HCT116 (cell line): ENCODE measurements at regions not wholly inside any gene's neighbourhood (a gene's known extent, or its start where the extent isn't known, plus 50 kb on each side); places are given as distances from the start of the nearest gene placed in this dataset.

Source experiments
- ATAC-seq: fragments of 200-7000 bp; cut with Tn5 transposase; 2 replicates; pipeline ENCODE4 v1.9.1; 2020; ENCODE audit warnings: mild to moderate bottlenecking, moderate library complexity
- BruUV-seq: library from RNA; stranded (reverse); fragments of 400-500 nt; replicated peaks from 2 replicates; lab custom pipeline; 2021; lab: Mats Ljungman, UMichigan
- CTCF ChIA-PET: fragments of 300-600 bp; sonication (Branson Sonifier 250); formaldehyde crosslinking; loops from one replicate; lab custom pipeline; 2021; ENCODE audit warnings: antibody characterized with exemption; lab: Charles Lee
- POLR2A ChIA-PET: fragments of 300-600, 350-600 bp; sonication (Branson Sonifier 250); formaldehyde crosslinking; loops from one replicate; lab custom pipeline; 2021; ENCODE audit warnings: antibody characterized with exemption; lab: Charles Lee
- RAD21 ChIA-PET, 2 experiments: fragments of 300-600 bp; sonication (Branson Sonifier 250); formaldehyde crosslinking; loops; one replicate each; lab custom pipeline; 2023; ENCODE audit warnings: low total read pairs in 2 of 2; ENCODE audit not compliant: uncharacterized antibody in 2 of 2, unreplicated experiment in 2 of 2, low non-redundant PET in 1 of 2; lab: Charles Lee
- DNase-seq: peaks from one replicate; pipeline ENCODE4 v3.0.0-alpha.2; 2010; ENCODE audit warnings: low read depth, low spot score
- H2AFZ ChIP-seq: fragments of 200-600 bp; shearing (Covaris generic), sonication (generic); 2 replicates; pipeline ENCODE4 v1.6.1; 2017; ENCODE audit warnings: low read depth, mixed run types, mixed read lengths, antibody characterized with exemption, low read length; ENCODE audit not compliant: poor library complexity, severe bottlenecking
- H3K27ac ChIP-seq: 2 replicates; pipeline ENCODE4 v1.5.1; 2012; ENCODE audit warnings: low read depth, low read length
- H3K27me3 ChIP-seq: fragments of 200-600 bp; sonication (generic); 2 replicates; pipeline ENCODE4 v1.6.1; 2016; ENCODE audit warnings: mixed run types, low read length, mixed read lengths; ENCODE audit not compliant: insufficient read depth
- H3K36me3 ChIP-seq, 2 experiments: fragments of 200-500 bp in 1 of 2; fragments of 200-600 bp in 1 of 2; sonication (Bioruptor generic) in 1 of 2; sonication (generic) in 1 of 2; 2 replicates each; pipeline versions ENCODE4 v1.5.1 to v1.6.1; 2014 to 2016; ENCODE audit warnings: low read length in 2 of 2, inconsistent platforms in 1 of 2, mixed read lengths in 1 of 2, mixed run types in 1 of 2; ENCODE audit not compliant: insufficient read depth in 2 of 2, control insufficient read depth in 1 of 2
- H3K4me1 ChIP-seq, 2 experiments: fragments of 200-600 bp in 1 of 2; sonication (generic) in 1 of 2; 2 replicates each; pipeline versions ENCODE4 v1.5.1 to v1.6.1; 2012 to 2017; ENCODE audit warnings: low read length in 2 of 2, inconsistent platforms in 1 of 2, mild to moderate bottlenecking in 1 of 2, mixed read lengths in 1 of 2, mixed run types in 1 of 2, moderate library complexity in 1 of 2; ENCODE audit not compliant: insufficient read depth in 2 of 2, control insufficient read depth in 1 of 2
- H3K4me2 ChIP-seq: fragments of 200-600 bp; sonication (generic); 2 replicates; pipeline ENCODE4 v1.6.1; 2017; ENCODE audit warnings: mixed run types, low read length, mixed read lengths
- H3K4me3 ChIP-seq, 2 experiments: fragments of 200-600 bp in 1 of 2; sonication (generic) in 1 of 2; replicated peaks in 1 of 2; 2 replicates each; pipeline ENCODE4 v1.5.1; 2011 to 2016; ENCODE audit warnings: low read length in 2 of 2, control low read depth in 1 of 2, low read depth in 1 of 2, mild to moderate bottlenecking in 1 of 2, mixed read lengths in 1 of 2, mixed run types in 1 of 2
- H3K79me2 ChIP-seq: fragments of 200-600 bp; sonication (generic); 2 replicates; pipeline ENCODE4 v1.6.1; 2017; ENCODE audit warnings: mild to moderate bottlenecking, mixed run types, low read length, moderate library complexity, mixed read lengths; ENCODE audit not compliant: insufficient read depth
- H3K9ac ChIP-seq: fragments of 200-600 bp; sonication (generic); 2 replicates; pipeline ENCODE4 v1.6.1; 2016; ENCODE audit warnings: low read length, mixed read lengths
- H3K9me2 ChIP-seq: fragments of 200-600 bp; sonication (generic), shearing (Covaris generic); 2 replicates; pipeline ENCODE4 v1.6.1; 2017; ENCODE audit warnings: mixed run types, mild to moderate bottlenecking, moderate library complexity; ENCODE audit not compliant: insufficient read depth
- H3K9me3 ChIP-seq, 2 experiments: fragments of 200-500 bp in 1 of 2; fragments of 200-600 bp in 1 of 2; sonication (Bioruptor generic) in 1 of 2; sonication (generic) in 1 of 2; 2 replicates each; pipeline ENCODE4 v1.6.1; 2014 to 2017; ENCODE audit warnings: low read length in 2 of 2, mixed read lengths in 2 of 2, inconsistent platforms in 1 of 2, low read depth in 1 of 2, mild to moderate bottlenecking in 1 of 2, mixed run types in 1 of 2, moderate library complexity in 1 of 2; ENCODE audit not compliant: control insufficient read depth in 1 of 2, insufficient read depth in 1 of 2
- H4K20me1 ChIP-seq: fragments of 200-600 bp; sonication (generic), shearing (Covaris generic); 2 replicates; pipeline ENCODE4 v1.6.1; 2017; ENCODE audit warnings: mixed run types, mild to moderate bottlenecking, moderate library complexity; ENCODE audit not compliant: insufficient read depth
- CEBPB ChIP-seq: IDR thresholded peaks from 2 replicates; pipeline ENCODE4 v1.6.1; 2012; ENCODE audit warnings: low read depth
- CTCF ChIP-seq, 3 experiments: fragments of 200-600 bp in 1 of 3; sonication (generic) in 1 of 3; IDR thresholded peaks in 2 of 3; conservative IDR thresholded peaks in 1 of 3; 2 replicates each; pipeline ENCODE4 v1.5.1; 2012 to 2017; ENCODE audit warnings: low read depth in 2 of 3, low read length in 2 of 3, antibody characterized with exemption in 1 of 3, borderline replicate concordance in 1 of 3, control low read depth in 1 of 3, mild to moderate bottlenecking in 1 of 3, mixed read lengths in 1 of 3, mixed run types in 1 of 3, moderate library complexity in 1 of 3; ENCODE audit not compliant: insufficient read depth in 1 of 3
- EGR1 ChIP-seq: IDR thresholded peaks from 2 replicates; pipeline ENCODE4 v1.6.1; 2012; ENCODE audit warnings: low read depth
- ELF1 ChIP-seq: IDR thresholded peaks from 2 replicates; pipeline ENCODE4 v1.6.1; 2012; ENCODE audit warnings: low read depth, borderline replicate concordance
- EZH2phosphoT487 ChIP-seq: fragments of 200-600 bp; IDR thresholded peaks from 2 replicates; pipeline ENCODE4 v1.6.1; 2018; ENCODE audit warnings: antibody characterized with exemption, borderline replicate concordance
- FOSL1 ChIP-seq: IDR thresholded peaks from 2 replicates; pipeline ENCODE4 v1.6.1; 2012; ENCODE audit warnings: low read depth
- JUND ChIP-seq: IDR thresholded peaks from 2 replicates; pipeline ENCODE4 v1.6.1; 2012
- SIN3A ChIP-seq: IDR thresholded peaks from 2 replicates; pipeline ENCODE4 v1.6.1; 2012; ENCODE audit warnings: low read depth
- SP1 ChIP-seq: IDR thresholded peaks from 2 replicates; pipeline ENCODE4 v1.6.1; 2012; ENCODE audit warnings: low read depth
- TCF7L2 ChIP-seq: IDR thresholded peaks from 2 replicates; pipeline ENCODE4 v1.7.0; 2011; ENCODE audit warnings: borderline replicate concordance, inconsistent platforms; ENCODE audit not compliant: insufficient read depth, insufficient read length; ENCODE audit errors: extremely low read depth
- ZFX ChIP-seq: fragments of 450-650 bp; IDR thresholded peaks from 2 replicates; pipeline ENCODE4 v1.6.1; 2017
- ZNF274 ChIP-seq: fragments of 200-500 bp; sonication (Bioruptor generic); IDR thresholded peaks from 2 replicates; pipeline ENCODE4 v1.6.1; 2014; ENCODE audit warnings: mild to moderate bottlenecking, low read depth, low read length, inconsistent platforms
- intact Hi-C: fragments of 100-400 bp; cut with micrococcal nuclease; formaldehyde crosslinking; loops from 2 replicates; pipeline ENCODE4 v1.10.0; 2022
- TF ChIP-seq, protein P1 (sequence below): IDR thresholded peaks from 2 replicates; pipeline ENCODE4 v1.6.1; 2012
- TF ChIP-seq, protein P2 (sequence below): IDR thresholded peaks from 2 replicates; pipeline ENCODE4 v1.6.1; 2012; ENCODE audit warnings: low read depth

- Histone ChIP-seq H3K27ac (no peak overlapping the region), H2AFZ (no peak overlapping the region), H3K4me2 (no peak overlapping the region), H3K4me1 (no peaks in the 10 kb centered on the region), H3K27me3 (no peaks in the 10 kb centered on the region), H3K9me3 (no peaks in the 10 kb centered on the region), H3K79me2 (no peaks in the 10 kb centered on the region), H3K36me3 (no peaks in the 10 kb centered on the region), H4K20me1 (no peaks in the 10 kb centered on the region), H3K4me3 (no peak overlapping the region), H3K9ac (no peak overlapping the region), H3K9me2 (no peaks in the 10 kb centered on the region)
- ChIA-PET CTCF (no interaction called here), RAD21 (no interaction called here), POLR2A (no interaction called here)
- intact Hi-C loops: loop anchor here (10.0 kb wide), 1 partner anchor 540 kb away; no protein-coding TSS in a partner anchor
- no peak for DNase-seq
- TF ChIP-seq FOSL1: no peak
- TF ChIP-seq SP1: no peak
- TF ChIP-seq ELF1: no peak
- no peak for TF ChIP-seq ZFX
- TF ChIP-seq JUND: no peak
- no peak for TF ChIP-seq CEBPB
- TF ChIP-seq, protein P1, sequence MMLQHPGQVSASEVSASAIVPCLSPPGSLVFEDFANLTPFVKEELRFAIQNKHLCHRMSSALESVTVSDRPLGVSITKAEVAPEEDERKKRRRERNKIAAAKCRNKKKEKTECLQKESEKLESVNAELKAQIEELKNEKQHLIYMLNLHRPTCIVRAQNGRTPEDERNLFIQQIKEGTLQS: no peak
- no peak for TF ChIP-seq SIN3A
- no peak for TF ChIP-seq EZH2phosphoT487
- TF ChIP-seq, protein P2, sequence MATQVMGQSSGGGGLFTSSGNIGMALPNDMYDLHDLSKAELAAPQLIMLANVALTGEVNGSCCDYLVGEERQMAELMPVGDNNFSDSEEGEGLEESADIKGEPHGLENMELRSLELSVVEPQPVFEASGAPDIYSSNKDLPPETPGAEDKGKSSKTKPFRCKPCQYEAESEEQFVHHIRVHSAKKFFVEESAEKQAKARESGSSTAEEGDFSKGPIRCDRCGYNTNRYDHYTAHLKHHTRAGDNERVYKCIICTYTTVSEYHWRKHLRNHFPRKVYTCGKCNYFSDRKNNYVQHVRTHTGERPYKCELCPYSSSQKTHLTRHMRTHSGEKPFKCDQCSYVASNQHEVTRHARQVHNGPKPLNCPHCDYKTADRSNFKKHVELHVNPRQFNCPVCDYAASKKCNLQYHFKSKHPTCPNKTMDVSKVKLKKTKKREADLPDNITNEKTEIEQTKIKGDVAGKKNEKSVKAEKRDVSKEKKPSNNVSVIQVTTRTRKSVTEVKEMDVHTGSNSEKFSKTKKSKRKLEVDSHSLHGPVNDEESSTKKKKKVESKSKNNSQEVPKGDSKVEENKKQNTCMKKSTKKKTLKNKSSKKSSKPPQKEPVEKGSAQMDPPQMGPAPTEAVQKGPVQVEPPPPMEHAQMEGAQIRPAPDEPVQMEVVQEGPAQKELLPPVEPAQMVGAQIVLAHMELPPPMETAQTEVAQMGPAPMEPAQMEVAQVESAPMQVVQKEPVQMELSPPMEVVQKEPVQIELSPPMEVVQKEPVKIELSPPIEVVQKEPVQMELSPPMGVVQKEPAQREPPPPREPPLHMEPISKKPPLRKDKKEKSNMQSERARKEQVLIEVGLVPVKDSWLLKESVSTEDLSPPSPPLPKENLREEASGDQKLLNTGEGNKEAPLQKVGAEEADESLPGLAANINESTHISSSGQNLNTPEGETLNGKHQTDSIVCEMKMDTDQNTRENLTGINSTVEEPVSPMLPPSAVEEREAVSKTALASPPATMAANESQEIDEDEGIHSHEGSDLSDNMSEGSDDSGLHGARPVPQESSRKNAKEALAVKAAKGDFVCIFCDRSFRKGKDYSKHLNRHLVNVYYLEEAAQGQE: no peak
- no peak for TF ChIP-seq CTCF (IDR thresholded peaks at IDR 0.05 in 2 of 3, conservative IDR thresholded peaks at IDR 0.05 in 1 of 3; ENCODE audit: borderline replicate concordance in 1 of 3, insufficient read depth in 1 of 3, low read depth in 2 of 3, low read length in 2 of 3)
- no peak for TF ChIP-seq EGR1
- no peak for TF ChIP-seq TCF7L2
- TF ChIP-seq ZNF274: no peak
- BruUV-seq: no TSS peak
- no peak for ATAC-seq
Observed at GRCh38 chr4:3344596-3344995, 51.8 kb downstream of the RGS12 start.
